ENCODE measurements at regions not wholly inside any gene's neighbourhood (a gene's known extent, or its start where the extent isn't known, plus 50 kb on each side); places are given as distances from the start of the nearest gene placed in this dataset.

DNA sequence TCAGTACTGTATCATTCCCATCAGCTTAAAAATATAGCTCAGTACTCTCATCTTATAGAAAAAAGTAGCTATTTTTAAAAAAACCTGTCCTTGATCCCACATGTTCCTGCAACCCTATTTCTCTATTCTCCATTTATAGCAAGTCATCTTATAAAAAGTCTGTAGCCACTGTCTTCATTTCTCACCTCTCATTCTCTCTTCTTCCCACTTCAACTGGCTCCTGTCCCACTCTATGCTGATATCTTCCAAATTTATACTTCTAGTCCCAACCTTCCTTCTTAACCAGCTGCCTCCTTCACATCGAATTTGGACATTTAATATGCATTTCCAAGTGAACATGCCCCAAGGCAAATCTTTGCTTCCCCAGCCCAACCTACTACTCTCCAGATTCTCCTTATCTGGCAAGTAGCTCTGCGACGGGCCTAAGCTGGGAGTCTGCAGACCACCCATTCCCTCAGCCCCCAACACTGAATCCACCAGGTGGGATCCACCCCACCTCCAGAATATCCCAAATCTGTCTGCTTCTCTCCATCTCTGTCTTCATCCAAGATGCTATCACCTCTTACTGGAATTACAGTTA, 52.0 kb upstream of the TANC2 start:
- DNase-seq, result no peak

DNA sequence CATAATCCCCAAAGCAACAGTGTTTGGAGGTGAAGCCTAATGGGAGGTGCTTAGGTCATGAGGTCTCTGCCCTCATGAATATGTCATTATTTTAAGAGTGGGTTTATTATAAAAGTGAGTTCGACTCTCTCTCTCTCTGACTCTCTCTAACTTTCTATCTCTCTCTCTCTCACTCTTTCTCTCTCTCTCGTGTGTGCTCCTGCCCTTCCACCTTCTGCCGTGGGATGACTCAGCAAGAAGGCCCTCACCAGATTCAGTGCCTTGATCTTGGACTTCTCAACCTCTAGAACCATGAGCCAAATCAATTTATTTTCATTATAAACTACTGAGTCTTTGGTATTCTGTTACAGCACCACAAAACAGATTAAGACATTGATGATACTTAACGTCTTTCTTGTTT, 53.7 kb upstream of the TANC2 start:
- no peak for DNase-seq

DNA sequence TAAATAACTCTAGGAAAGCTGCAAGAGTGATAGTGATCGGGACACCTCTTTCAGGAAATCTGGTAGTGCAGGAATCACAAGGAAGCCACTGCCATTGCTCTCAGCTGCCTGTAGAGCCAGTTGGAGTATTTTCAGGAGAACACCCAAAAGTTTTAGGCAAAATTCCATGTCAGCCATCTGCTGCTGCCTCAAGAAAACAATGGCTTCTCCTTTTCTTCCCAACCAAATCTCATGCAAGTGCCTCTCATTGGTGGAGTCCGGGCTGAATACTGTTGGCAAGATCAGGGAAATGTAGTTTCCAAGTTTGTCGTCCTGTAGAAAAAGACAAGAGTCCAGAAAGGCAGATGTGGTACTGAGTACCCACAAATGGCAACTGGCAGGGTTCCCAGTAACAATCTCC, 54.9 kb upstream of the TANC2 start:
- no peak for DNase-seq

DNA sequence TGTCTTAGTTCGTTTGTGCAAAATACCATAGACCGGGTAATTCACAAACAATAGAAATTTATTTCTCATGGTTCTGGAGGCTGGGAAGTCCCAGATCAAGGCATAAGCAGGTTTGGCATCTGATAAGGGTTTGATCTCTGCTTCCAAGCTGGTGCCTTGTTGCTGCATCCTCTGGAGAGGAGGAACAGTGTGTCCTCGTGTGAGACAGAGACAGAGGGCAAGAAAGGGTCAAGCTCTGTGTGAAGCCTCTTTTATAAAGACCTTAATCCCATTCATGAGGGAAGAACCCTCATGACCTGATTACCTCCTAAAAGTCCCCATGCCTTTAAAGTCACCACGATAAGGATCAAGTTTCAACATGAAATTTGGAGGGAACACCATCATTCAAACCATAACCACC, 55.8 kb upstream of the TANC2 start:
- no peak for DNase-seq

DNA sequence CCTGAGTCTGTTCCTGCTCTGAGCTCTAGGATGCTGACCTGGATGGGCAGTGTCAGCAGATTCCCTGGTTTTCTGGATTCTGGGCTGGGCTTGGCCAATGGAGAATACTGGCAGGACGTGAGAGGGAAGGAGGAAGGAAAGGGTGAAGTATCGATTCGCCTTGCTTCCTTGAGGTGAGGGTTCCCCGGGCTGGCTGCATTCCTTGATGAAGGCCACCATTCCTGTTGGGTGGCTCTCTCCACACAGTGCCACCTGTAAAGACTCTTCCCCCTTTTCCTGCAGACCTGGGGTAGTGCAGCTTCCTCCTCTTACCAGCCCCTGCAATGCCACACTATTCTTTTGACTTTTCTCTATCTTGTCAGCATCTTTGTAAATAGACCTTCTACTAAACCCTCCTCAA, 58.1 kb upstream of the TANC2 start:
- no peak for DNase-seq

DNA sequence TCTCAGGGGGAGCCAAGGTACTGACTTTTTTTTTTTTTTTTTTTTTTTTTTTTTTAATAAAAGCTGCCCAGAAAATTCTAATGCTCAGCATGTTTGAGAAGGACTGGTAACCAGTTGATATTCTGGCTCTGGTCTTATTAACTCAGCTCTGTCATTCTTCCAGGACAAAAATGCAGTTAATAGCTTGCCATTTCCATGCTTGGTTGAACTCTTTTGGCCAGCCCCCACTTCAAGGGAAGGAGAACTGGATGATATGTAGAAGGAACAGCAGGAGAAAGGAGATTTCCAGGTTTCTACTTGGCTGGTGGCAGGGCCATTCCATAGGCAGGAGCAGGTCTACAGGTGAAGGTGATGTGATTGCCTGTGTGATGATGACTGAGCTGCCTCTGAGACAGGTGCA, 59.2 kb upstream of the TANC2 start:
- DNase-seq, result no peak

DNA sequence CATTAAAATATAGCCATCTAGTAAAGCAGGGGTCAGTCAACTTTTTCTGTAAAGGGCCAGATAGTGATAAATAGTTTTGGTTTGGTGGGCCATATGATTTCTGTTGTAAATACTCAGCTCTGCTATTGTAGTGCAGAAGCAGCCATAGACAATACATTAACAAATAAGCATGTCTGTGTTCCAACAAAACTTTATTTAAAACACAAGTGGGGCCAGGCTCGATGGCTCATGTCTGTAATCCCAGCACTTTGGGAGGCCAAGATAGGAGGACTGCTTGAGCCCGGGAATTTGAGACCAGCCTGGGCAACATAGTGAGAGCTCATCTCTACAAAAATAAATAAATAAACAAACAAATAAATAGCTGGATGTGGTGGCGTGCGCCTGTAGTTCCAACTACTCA, 60.8 kb upstream of the TANC2 start:
- no peak for DNase-seq

DNA sequence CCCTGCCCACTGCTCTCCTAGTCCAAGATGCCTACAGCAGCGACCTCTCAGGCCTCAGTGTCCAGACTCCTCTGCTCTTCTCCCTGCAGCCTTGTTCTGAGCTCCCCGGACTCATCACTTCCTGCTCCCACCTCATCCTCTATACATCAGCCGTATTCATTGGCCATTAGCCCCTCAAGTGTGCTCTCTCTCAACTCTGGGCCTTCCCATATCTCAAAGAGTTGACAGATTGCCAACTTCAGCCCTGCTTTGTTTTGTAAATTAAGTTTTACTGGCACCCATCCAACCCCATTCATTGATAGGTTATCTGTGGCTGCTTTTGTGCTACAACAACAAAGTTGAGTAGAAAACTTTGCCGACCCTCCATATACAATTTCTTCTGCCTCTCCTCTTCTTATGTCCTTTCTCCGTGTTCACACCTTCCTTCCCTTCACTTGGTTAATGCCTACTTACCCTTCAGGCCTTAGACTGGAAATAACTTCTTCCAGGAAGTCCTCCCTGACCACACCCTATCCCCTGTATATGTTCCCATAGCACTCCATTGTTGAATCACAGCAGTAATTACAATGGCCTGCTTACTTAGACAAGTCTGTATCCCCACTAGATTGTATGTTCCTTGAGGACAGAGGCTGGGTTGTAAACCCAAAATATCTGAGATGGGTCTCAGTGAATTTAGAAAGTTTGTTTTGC, 63.4 kb upstream of the TANC2 start:
- DNase-seq, result no peak

DNA sequence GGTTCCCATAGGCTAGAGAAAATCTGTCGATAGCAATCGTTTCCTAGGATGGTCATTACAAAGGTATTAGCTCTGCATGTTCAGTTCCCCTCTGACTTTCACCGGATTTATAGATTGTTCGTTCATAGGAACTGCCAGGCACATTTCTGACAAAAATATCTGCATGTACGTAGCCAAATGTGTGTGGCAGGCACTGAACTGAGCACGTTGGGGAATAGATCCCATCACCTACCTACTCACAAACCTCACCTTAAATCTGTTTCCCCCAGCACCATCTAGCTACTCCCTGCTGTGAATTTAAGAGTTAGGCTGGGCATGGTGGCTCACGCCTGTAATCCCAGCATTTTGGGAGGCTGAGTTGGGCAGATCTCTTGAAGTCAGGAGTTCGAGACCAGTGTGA, 64.5 kb upstream of the TANC2 start:
- no peak for DNase-seq

DNA sequence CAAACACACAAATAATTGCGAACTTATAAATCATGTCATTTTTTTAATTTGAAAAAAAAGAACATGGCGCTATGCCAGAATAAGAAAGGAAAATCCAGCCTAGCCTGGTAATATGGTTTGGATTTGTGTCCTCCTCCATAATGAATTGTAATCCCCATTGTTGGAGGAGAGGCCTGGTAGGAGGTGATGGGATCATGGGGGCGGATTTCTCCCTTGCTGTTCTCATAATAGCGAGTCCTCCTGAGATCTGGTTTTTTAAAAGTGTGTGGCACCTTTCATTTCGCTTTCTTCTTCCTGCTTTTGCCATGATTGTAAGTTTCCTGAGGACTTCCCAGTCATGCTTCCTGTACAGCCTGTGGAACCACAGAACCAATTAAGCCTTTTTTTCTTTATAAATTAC, 65.9 kb upstream of the TANC2 start:
- DNase-seq, result no peak

DNA sequence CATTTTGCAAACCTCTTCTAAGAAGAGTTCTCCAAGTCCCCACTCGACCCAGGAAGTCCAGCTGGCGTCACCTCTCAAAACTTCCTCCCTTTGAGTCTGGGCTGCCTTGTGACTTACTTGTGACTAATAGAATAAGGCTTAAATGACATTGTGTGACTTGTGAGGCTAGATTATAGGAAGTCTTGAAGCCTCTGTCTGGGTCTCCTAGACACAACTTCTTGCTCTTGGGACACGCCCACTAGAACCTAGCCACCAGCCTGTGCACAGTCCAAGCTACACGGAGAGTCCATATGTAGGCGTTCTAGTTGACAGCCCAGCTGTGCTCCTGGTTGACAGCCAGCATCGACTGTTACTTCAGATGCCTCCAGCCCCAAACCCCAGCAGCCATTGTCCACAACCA, 66.7 kb upstream of the TANC2 start:
- no peak for DNase-seq

DNA sequence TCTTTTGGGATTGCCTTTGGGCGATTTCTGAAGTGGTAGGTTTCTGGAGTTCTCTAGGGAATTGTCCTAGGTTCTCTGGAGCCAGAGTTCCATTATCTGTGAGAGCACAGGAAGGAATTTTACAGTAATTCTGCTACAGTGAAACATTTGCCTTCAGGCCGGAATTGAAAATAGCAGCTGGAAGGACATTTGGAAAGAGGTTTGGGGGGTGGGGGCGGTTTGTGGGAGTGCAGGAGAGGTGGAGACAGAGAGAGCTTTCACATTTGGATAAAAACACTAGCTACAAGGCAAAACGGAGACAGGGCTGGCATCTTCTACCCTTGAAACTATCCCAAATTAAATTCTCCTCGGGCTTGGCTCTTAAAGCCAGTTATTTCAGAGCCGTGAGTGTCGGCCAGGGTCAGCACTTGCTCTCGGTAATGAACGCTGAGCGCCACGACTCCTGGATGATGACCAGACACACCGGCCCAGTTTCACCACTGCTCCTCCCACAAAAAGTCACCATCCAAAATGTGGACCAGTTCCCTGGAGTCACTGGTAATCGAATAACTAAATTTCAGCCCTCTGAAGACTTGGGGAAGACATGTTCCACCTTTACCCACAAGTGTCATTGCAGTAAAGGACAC, 67.7 kb upstream of the TANC2 start:
- DNase-seq, result no peak

DNA sequence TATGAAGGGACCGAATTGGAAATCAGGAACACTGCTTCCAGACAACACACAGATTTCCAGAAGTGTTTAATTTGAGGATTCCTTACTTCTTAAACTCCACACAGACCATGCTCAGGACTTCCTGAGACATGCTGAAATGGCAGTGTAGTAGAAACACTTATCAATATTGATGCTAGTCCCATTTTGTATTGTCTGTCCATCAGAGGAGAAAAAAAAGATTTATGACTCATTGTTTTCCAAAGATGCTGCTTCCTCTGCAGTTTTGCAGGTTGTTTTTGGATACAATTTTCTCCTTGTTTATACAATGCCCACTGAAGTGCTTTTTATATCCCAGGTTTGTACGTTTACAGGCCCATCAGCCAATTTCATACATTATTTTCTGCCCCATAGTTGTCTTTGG, 68.3 kb upstream of the TANC2 start:
- DNase-seq, result no peak

DNA sequence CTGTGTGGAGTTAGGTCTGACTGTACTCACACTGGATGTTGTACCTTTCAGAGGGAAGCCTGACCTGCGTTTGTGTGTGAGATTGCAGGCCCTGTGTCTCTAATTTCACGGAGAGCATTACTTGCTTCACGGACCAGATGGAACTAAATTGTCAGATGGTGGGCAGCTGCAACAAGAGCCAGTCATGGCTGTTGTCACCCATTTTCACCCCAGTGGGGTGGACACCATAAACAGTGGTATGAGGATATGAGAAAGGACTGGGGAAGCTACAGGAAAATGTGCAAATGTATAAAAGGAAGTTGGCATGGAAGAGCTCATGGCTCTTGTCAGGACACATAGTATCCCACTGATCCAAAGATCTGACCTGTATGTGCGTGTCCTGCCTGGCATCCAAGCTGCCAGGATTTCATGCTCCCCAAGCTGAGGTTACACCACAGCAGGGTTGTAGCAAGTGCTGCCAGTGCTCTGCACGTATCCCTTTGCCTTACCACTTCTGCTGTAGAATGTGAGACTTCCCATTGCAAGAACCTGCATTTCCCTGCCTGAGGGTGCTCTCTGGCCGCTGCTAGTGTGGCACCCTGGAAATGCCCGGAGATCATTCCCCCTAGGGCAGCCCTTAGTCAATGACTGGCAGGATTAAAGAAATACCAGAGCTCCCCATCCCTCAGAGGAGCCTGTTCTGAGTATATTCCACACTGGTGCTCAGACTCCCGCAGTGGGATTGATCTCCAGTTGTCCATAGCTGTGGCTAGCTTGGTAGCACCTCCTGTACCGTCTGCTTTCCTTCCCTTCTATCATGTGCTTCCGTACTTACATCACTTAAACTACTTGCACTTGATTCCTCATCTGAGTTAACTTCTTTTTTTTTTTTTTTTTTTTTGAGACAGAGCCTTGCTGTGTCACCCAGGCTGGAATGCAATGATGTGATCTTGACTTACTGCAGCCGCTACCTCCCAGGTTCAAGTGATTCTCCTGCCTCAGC, 70.4 kb upstream of the TANC2 start:
- no peak for DNase-seq

DNA sequence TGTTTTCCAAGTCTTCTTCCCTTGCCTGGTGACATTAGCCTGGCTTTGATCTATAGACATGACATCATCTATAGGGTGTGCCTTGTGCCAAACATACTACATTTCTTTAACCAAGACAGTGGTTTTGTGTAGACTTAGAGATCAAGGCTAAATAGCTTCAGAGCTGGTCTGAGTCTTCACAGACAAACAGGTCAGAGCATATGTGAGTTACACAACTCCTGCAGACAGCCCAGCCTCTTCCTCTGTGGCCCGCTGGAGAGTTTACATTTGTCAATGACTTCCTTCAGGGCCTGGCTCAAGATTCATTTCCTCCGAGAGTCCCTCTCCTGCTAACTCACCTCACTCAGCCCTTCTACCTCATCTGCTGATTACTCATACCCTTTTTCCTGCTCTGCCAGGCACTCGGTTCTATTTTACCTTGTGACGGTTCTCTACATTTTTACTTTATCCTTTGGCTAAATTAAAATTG, 73.1 kb upstream of the TANC2 start:
- no peak for DNase-seq

DNA sequence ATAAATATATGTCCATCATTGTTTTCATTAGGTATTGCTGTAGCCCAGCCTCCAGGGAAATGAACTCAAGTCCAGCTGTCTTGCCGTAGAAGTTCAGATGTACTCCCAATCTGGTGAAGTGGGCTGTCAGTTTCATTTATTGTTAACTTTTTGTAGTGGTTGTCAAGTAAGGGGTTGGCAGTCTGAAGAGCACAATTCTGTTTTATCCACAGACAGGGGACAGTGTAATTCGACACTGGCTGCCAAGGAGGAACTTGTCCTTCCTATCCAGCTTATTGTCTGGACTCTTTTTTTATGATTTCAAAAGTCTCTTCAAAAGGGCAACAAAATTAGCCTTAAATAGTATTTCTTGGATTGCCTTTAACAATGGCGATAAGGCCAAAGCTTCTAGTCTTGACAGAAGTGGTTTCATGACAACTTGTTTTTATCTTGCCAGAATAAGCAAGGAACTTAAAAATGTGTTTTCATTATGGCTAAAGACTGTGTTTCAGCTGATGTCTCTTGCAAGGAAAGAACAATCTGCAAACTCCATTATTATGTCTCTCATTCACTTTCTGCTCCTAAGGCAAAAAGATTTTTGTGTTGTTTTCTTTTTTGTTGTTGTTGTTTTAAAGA, 73.9 kb upstream of the TANC2 start:
- DNase-seq, result peak in 1 of 2 experiments; percentile 32

DNA sequence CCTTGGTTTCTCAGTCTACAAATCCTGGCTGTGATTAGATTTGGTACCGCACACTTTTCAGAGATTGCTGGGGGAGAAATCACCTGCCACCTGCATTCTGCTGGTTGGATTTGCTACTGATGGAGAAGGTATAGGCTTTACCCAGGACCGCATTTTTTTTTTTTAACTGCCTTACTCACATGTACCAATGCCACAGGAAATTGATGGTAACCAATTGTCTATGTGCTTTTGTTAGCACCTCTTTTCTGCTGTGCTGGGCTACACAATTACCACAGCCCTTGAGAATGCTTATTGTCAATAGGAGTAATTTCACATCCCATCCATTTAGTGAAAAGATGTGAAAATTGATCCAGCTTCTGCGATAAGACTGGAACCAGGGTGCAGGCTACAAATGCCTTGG, 74.4 kb upstream of the TANC2 start:
- DNase-seq, result no peak

DNA sequence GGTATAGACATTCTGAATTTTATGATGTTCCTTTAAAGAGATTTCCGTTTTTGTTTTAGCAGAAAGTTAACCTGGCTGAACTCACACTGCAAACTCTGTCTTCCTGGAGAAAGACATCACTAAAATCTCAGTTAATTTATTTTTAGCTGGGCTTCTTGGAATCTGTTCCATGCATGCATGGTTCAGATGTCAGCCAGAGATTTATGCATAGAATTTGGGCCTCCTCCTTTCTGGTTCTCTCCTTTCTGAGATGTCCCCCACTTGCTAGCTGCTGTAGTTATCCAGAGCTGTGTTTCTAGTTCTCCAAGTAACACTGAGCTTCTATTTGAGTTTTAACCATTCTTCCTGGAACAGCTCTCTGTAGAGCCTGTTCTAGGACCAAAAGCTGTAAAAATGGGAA, 77.3 kb upstream of the TANC2 start:
- no peak for DNase-seq

DNA sequence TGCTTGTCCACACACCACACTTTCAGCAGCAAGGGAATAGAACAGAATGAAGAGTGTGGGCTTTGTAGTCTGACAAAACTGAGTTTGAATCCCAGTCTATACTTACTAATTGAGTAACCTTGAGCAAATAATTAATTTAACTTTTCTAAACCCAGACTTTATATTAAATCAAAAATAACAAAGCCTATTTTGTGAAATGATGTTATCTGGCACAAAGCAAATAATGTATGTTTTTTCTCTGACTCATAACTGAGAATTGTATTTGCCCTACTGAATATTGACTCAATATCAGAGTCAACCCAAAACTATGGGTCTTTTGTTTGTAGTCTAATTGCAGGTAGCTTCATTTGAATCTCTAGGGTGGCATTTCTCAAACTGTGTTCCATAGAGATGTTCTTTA, 77.9 kb upstream of the TANC2 start:
- no peak for DNase-seq

DNA sequence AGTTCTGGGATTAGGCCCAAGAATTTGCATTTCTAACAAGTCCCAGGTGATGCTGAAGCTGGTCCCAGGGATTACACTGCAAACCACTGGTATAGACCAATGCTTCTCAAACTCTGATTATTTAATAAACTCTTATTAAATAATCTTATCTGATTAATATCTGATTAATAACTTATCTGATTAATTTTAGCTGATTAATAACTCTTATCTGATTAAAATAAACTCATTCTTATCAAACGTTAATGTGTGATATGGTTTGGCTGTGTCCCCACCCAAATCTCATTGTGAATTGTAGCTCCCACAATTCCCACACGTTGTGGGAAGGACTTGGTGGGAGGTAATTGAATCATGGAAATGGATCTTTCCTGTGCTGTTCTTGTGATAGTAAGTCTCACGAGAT, 78.6 kb upstream of the TANC2 start:
- no peak for DNase-seq

DNA sequence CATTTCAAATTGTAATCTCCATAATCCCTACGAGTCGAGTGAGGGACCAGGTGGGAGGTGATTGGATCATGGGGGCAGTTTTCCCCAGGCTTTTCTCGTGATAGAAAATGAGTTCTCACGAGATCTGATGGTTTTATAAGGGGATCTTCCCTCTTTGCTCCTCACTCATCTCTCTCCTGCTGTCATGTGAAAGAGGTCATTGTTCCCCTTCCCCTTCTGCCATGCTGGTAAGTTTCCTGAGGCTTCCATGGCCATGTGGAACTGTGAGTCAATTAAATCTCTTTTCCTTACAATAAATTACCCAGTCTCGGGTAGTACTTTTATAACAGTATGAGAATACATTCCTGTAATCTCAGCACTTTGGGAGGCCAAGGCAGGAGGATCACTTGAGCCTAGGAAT, 76.7 kb upstream of the MARCHF10 start:
- no peak for DNase-seq

DNA sequence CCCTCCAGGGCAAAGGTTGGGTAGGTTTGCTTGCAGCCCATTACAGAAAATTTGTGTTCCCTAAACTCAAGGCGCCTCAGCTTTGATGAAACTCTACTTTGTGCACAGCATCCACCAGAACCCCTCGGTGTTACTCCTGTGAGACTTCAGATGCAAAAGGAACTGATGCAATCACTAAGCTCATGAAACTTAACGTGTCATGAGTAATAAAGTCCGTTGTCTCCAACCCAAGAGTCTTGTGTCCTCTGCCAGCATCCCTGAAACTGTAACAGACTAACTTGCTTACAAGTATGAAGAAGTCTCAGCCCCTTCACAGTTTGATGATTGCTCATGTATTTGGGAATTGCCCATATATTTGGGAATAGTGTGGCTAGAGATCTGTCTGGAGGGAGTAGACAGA, 74.8 kb upstream of the MARCHF10 start:
- DNase-seq, result no peak

DNA sequence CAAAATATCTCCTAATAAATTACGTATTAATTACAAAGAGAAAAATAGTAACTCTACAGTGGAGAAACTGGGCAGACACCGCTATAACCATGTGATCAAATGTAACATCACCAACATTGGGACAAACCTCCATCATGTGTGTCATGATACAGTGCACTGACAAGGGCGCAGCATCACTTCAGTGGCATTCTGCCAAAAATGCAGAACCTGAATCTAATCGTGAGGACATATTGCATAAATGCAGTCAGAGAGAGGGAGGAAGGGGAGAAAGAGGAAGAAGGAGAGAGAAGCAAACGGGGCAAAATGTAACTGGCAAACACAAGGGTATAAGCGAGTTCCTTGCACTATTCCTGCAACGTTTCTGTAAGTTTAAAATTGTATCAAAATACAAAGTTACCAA, 74.2 kb upstream of the MARCHF10 start:
- DNase-seq, result no peak

All from NCI-H187 (cell line).